Transverse colon (tissue), 4 donors: ENCODE measurements at regions not wholly inside any gene's neighbourhood (a gene's known extent, or its start where the extent isn't known, plus 50 kb on each side); places are given as distances from the start of the nearest gene placed in this dataset.

Experiments used
- POLR2A ChIP-seq: fragments of 450-650 bp; IDR thresholded peaks from one replicate; pipeline ENCODE4 v1.6.1; 2016; ENCODE audit warnings: antibody characterized with exemption, mild to moderate bottlenecking, moderate library complexity
- POLR2AphosphoS5 ChIP-seq, 3 donors: sonication (generic); formaldehyde crosslinking; IDR thresholded peaks; one replicate each; pipeline ENCODE4 v1.6.1; 2016; ENCODE audit warnings: antibody characterized with exemption in 3 of 3
- TF ChIP-seq, protein P1 (sequence below), 5 experiments: fragments of 200-600 bp in 3 of 5; fragments of 450-650 bp in 2 of 5; sonication (generic) in 3 of 5; IDR thresholded peaks; 1 replicate in 2 of 5; 2 replicates in 3 of 5; pipeline ENCODE4 v1.5.1; 2016 to 2017; ENCODE audit warnings: antibody characterized with exemption in 5 of 5, inconsistent platforms in 3 of 5, mild to moderate bottlenecking in 2 of 5, moderate library complexity in 1 of 5

DNA sequence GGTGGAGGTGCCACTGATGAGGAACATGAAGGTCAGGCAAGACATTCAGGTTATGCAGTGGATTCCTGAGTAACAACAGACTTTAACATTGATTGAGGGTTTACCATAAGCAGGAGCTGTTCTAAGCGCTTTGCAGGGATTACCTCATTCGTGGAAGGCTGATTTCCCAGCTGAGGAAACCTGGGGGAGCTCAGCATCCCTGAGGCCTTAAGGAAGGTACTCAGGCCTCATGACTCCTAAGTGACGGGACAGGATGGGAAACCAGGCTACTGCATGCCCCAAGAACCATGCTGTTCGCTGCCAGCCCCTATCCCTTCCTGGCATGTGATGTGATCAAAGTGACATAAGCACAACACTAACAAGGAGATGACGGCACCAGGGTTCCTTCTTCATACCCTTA lies 143.6 kb upstream of the NFE2L3 start:
- TF ChIP-seq, protein P1, sequence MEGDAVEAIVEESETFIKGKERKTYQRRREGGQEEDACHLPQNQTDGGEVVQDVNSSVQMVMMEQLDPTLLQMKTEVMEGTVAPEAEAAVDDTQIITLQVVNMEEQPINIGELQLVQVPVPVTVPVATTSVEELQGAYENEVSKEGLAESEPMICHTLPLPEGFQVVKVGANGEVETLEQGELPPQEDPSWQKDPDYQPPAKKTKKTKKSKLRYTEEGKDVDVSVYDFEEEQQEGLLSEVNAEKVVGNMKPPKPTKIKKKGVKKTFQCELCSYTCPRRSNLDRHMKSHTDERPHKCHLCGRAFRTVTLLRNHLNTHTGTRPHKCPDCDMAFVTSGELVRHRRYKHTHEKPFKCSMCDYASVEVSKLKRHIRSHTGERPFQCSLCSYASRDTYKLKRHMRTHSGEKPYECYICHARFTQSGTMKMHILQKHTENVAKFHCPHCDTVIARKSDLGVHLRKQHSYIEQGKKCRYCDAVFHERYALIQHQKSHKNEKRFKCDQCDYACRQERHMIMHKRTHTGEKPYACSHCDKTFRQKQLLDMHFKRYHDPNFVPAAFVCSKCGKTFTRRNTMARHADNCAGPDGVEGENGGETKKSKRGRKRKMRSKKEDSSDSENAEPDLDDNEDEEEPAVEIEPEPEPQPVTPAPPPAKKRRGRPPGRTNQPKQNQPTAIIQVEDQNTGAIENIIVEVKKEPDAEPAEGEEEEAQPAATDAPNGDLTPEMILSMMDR (IDR thresholded peaks at IDR 0.05), result no peak
- TF ChIP-seq POLR2A, result no peak
- no peak for TF ChIP-seq POLR2AphosphoS5 (IDR thresholded peaks at IDR 0.05)
